Activated T-helper 2 cell treated with anti-CD3 and anti-CD28 coated beads, Interferon-gamma antibody, Interleukin-2, Interleukin-4, amounts not matched to agents 10 μg/mL and 5 μg/mL and 100 μg/mL, durations not matched to agents 14 hours and 24 hours and 36 hours (primary cell): ENCODE measurements at regions not wholly inside any gene's neighbourhood (a gene's known extent, or its start where the extent isn't known, plus 50 kb on each side); places are given as distances from the start of the nearest gene placed in this dataset.
"Not testable (repeated sequence)": the region's sequence is repeated elsewhere in the genome, so short reads cannot be mapped to it uniquely, and the experiment has no call there.

Source experiments
- DNase-seq: peaks from one replicate; pipeline ENCODE4 v3.0.0; 2021; ENCODE audit warnings: low spot score
- H3K27ac Mint-ChIP-seq: one replicate; pipeline ENCODE4 v1.8.0; 2021; ENCODE audit warnings: mixed read lengths
- H3K27me3 Mint-ChIP-seq: one replicate; pipeline ENCODE4 v1.8.0; 2021; ENCODE audit warnings: low read depth, mixed read lengths
- H3K36me3 Mint-ChIP-seq: one replicate; pipeline ENCODE4 v1.8.0; 2021; ENCODE audit warnings: low read depth, mixed read lengths
- H3K4me1 Mint-ChIP-seq: one replicate; pipeline ENCODE4 v1.8.0; 2021; ENCODE audit warnings: low read depth, mixed read lengths
- H3K4me3 Mint-ChIP-seq: one replicate; pipeline ENCODE4 v1.8.0; 2021; ENCODE audit warnings: low read depth, mild to moderate bottlenecking, moderate library complexity, mixed read lengths
- H3K9me3 Mint-ChIP-seq: one replicate; pipeline ENCODE4 v1.8.0; 2021; ENCODE audit warnings: mixed read lengths
- intact Hi-C: fragments of 100-400 bp; cut with micrococcal nuclease; formaldehyde crosslinking; loops from one replicate; pipeline ENCODE4 v1.15.1; 2023

- peaks cover 3% of the 10 kb centered on the region for H3K9me3 Mint-ChIP-seq
- H3K27ac Mint-ChIP-seq, result no peak overlapping the region
- intact Hi-C loops, result no loop called here
- H3K4me3 Mint-ChIP-seq, result no peak overlapping the region
- H3K36me3 Mint-ChIP-seq, result peaks cover 6% of the 10 kb centered on the region
- no peak for DNase-seq
- peaks cover 36% of the 10 kb centered on the region for H3K4me1 Mint-ChIP-seq
- peaks cover 1% of the 10 kb centered on the region for H3K27me3 Mint-ChIP-seq
Measured at GRCh38 chr1:232579958-232580941, 49.7 kb downstream of the SIPA1L2 start.

GRCh38 chr1:232579466-232579865 is 50.5 kb downstream of the SIPA1L2 start:
- H3K27ac Mint-ChIP-seq, result peak overlapping the region; percentile 45
- no peak for DNase-seq
- no peak overlapping the region for H3K4me3 Mint-ChIP-seq
- peaks cover 3% of the 10 kb centered on the region for H3K9me3 Mint-ChIP-seq
- intact Hi-C loops, result no loop called here
- H3K36me3 Mint-ChIP-seq, result peaks cover 6% of the 10 kb centered on the region
- peaks cover 36% of the 10 kb centered on the region for H3K4me1 Mint-ChIP-seq
- H3K27me3 Mint-ChIP-seq, result peaks cover 1% of the 10 kb centered on the region

GRCh38 chr1:232578651-232579195 is 51.2 kb downstream of the SIPA1L2 start:
- Mint-ChIP-seq H3K27ac (peak overlapping the region; percentile 45), H3K9me3 (peaks cover 3% of the 10 kb centered on the region), H3K27me3 (peaks cover 1% of the 10 kb centered on the region), H3K36me3 (peaks cover 6% of the 10 kb centered on the region), H3K4me3 (no peak overlapping the region), H3K4me1 (peaks cover 36% of the 10 kb centered on the region)
- intact Hi-C loops, result no loop called here
- DNase-seq, result no peak

GRCh38 chr1:232577772-232578171 is 52.2 kb downstream of the SIPA1L2 start:
- peaks cover 3% of the 10 kb centered on the region for H3K9me3 Mint-ChIP-seq
- no peak overlapping the region for H3K4me3 Mint-ChIP-seq

GRCh38 chr1:232576537-232576936 is 53.4 kb downstream of the SIPA1L2 start:
- no peak for DNase-seq
- peaks cover 6% of the 10 kb centered on the region for H3K36me3 Mint-ChIP-seq
- H3K9me3 Mint-ChIP-seq, result peaks cover 3% of the 10 kb centered on the region
- intact Hi-C loops, result no loop called here
- no peaks in the 10 kb centered on the region for H3K27me3 Mint-ChIP-seq
- H3K4me1 Mint-ChIP-seq, result peaks cover 36% of the 10 kb centered on the region
- no peak overlapping the region for H3K27ac Mint-ChIP-seq
- H3K4me3 Mint-ChIP-seq, result no peak overlapping the region

More at GRCh38 chr1:232577772-232578171, 52.2 kb downstream of the SIPA1L2 start:
- H3K27me3 Mint-ChIP-seq, result no peaks in the 10 kb centered on the region
- peaks cover 36% of the 10 kb centered on the region for H3K4me1 Mint-ChIP-seq
- no peak for DNase-seq
- no peak overlapping the region for H3K27ac Mint-ChIP-seq
- intact Hi-C loops, result no loop called here
- H3K36me3 Mint-ChIP-seq, result peaks cover 6% of the 10 kb centered on the region

- Mint-ChIP-seq H3K9me3 (peaks cover 3% of the 10 kb centered on the region), H3K27me3 (no peaks in the 10 kb centered on the region), H3K4me1 (peaks cover 33% of the 10 kb centered on the region), H3K27ac (no peak overlapping the region), H3K4me3 (no peak overlapping the region), H3K36me3 (peaks cover 3% of the 10 kb centered on the region)
- intact Hi-C loops, result no loop called here
- DNase-seq, result no peak
Measured at GRCh38 chr1:232575763-232576040, 54.2 kb downstream of the SIPA1L2 start.

- Mint-ChIP-seq H3K9me3 (peaks cover 3% of the 10 kb centered on the region), H3K4me3 (no peak overlapping the region), H3K4me1 (peaks cover 29% of the 10 kb centered on the region), H3K27ac (no peak overlapping the region), H3K27me3 (no peaks in the 10 kb centered on the region), H3K36me3 (no peaks in the 10 kb centered on the region)
- no peak for DNase-seq
- intact Hi-C loops, result no loop called here
Measured at GRCh38 chr1:232574889-232575762, 54.8 kb downstream of the SIPA1L2 start.

- H3K36me3 Mint-ChIP-seq, result no peaks in the 10 kb centered on the region
- H3K27ac Mint-ChIP-seq, result no peak overlapping the region
- no peaks in the 10 kb centered on the region for H3K27me3 Mint-ChIP-seq
- peaks cover 20% of the 10 kb centered on the region for H3K4me1 Mint-ChIP-seq
- H3K4me3 Mint-ChIP-seq, result no peak overlapping the region
- H3K9me3 Mint-ChIP-seq, result peaks cover 3% of the 10 kb centered on the region
- intact Hi-C loops, result no loop called here
- DNase-seq, result no peak
Measured at GRCh38 chr1:232574077-232574476, 55.9 kb downstream of the SIPA1L2 start.

- no peak for DNase-seq
- H3K27ac Mint-ChIP-seq, result no peak overlapping the region
- H3K4me3 Mint-ChIP-seq, result no peak overlapping the region
- peaks cover 2% of the 10 kb centered on the region for H3K27me3 Mint-ChIP-seq
- intact Hi-C loops, result no loop called here
- H3K36me3 Mint-ChIP-seq, result no peaks in the 10 kb centered on the region
- H3K9me3 Mint-ChIP-seq, result peaks cover 2% of the 10 kb centered on the region
- H3K4me1 Mint-ChIP-seq, result peaks cover 2% of the 10 kb centered on the region
Measured at GRCh38 chr1:232571523-232571922, 58.4 kb downstream of the SIPA1L2 start.

GRCh38 chr1:232570007-232570406 is 59.9 kb downstream of the SIPA1L2 start:
- H3K27me3 Mint-ChIP-seq, result peaks cover 2% of the 10 kb centered on the region
- H3K9me3 Mint-ChIP-seq, result no peaks in the 10 kb centered on the region
- H3K27ac Mint-ChIP-seq, result no peak overlapping the region
- H3K4me1 Mint-ChIP-seq, result no peaks in the 10 kb centered on the region
- no peak for DNase-seq
- H3K36me3 Mint-ChIP-seq, result no peaks in the 10 kb centered on the region
- intact Hi-C loops, result no loop called here
- no peak overlapping the region for H3K4me3 Mint-ChIP-seq

- H3K9me3 Mint-ChIP-seq, H3K27me3 Mint-ChIP-seq, DNase-seq, H3K4me1 Mint-ChIP-seq, H3K36me3 Mint-ChIP-seq, H3K4me3 Mint-ChIP-seq, H3K27ac Mint-ChIP-seq, intact Hi-C loops: not testable (repeated sequence)
Measured at GRCh38 chr1:232569554-232569921, 60.4 kb downstream of the SIPA1L2 start.

- intact Hi-C loops, result no loop called here
- DNase-seq, result no peak
- Mint-ChIP-seq H3K9me3 (no peaks in the 10 kb centered on the region), H3K27ac (no peak overlapping the region), H3K4me3 (no peak overlapping the region), H3K27me3 (peaks cover 2% of the 10 kb centered on the region), H3K4me1 (no peaks in the 10 kb centered on the region), H3K36me3 (no peaks in the 10 kb centered on the region)
Measured at GRCh38 chr1:232568906-232569553, 60.9 kb downstream of the SIPA1L2 start.
